ENCODE measurements at regions not wholly inside any gene's neighbourhood (a gene's known extent, or its start where the extent isn't known, plus 50 kb on each side); places are given as distances from the start of the nearest gene placed in this dataset.
A peak's percentile ranks its signal among the peaks of the same experiment; 100 is the strongest.

DNA sequence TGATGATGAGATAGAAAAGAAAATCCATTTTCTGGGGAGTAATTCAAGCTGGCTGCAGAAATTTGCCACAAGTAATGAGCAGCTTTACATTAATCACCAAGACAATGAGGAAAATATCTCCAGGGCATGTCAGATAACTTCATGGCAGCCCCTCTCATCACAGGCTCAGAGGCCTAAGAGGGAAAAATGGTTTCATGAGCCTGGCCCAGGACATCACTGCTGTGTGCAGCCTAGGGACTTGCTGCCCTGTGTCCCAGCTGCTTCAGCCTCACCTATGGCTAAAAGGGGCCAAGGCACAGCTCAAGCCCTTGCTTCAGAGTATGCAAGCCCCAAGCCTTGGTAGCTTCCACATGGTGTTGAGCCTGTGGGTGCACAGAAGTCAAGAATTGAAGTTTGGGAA is 161.7 kb downstream of the OPA1 start:
- Histone ChIP-seq H3K27me3 (ENCODE audit: control insufficient read depth in 1 of 2, insufficient read depth in 2 of 2, low read length in 1 of 2) (no peaks in the 10 kb centered on the region), H3K4me3 (ENCODE audit: low read length in 2 of 2) (no peak overlapping the region), H3K4me1 (ENCODE audit: control insufficient read depth in 1 of 2, insufficient read depth in 2 of 2, low read length in 2 of 2) (no peaks in the 10 kb centered on the region), H3K27ac (ENCODE audit: low read depth in 1 of 2, low read length in 2 of 2) (no peak overlapping the region), H3K36me3 (ENCODE audit: control insufficient read depth in 1 of 2, insufficient read depth in 2 of 2, low read length in 1 of 2) (no peaks in the 10 kb centered on the region), H3K9me3 (ENCODE audit: control insufficient read depth, low read length) (peaks cover 7% of the 10 kb centered on the region)
- DNase-seq (no peak), ATAC-seq (ENCODE audit: low FRiP score) (no peak)
- intact Hi-C loops (cut with DNase I): no loop called here

DNA sequence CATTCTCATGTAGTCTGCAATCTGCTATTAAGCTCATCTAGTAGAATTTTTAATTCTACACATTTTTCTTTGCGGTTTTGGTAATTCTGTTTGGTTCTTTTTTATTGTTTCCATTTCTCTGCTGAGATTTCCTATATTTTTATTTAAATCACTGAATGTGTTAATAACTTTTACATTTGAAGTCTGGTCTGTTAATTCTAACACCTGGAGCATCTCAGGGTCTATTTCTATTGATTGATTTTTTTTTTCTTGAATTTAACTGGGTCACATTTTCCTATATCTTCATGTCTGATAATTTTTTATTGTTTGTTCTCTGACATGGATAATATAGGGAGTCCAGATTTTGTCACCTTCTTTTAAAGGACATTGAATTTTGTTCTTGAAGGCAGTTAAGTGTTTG is 163.5 kb downstream of the OPA1 start:
- Histone ChIP-seq H3K27ac (ENCODE audit: low read depth in 1 of 2, low read length in 2 of 2) (no peak overlapping the region), H3K9me3 (ENCODE audit: control insufficient read depth, low read length) (peaks cover 7% of the 10 kb centered on the region), H3K4me3 (ENCODE audit: low read length in 2 of 2) (no peak overlapping the region), H3K4me1 (ENCODE audit: control insufficient read depth in 1 of 2, insufficient read depth in 2 of 2, low read length in 2 of 2) (no peaks in the 10 kb centered on the region), H3K27me3 (ENCODE audit: control insufficient read depth in 1 of 2, insufficient read depth in 2 of 2, low read length in 1 of 2) (no peaks in the 10 kb centered on the region), H3K36me3 (ENCODE audit: control insufficient read depth in 1 of 2, insufficient read depth in 2 of 2, low read length in 1 of 2) (no peaks in the 10 kb centered on the region)
- no peak for DNase-seq
- ATAC-seq (ENCODE audit: low FRiP score): no peak
- intact Hi-C loops (cut with DNase I): no loop called here
- WGBS, 2 donors: 95 to 98% methylated on average over 1 of the region's 1 CpG

DNA sequence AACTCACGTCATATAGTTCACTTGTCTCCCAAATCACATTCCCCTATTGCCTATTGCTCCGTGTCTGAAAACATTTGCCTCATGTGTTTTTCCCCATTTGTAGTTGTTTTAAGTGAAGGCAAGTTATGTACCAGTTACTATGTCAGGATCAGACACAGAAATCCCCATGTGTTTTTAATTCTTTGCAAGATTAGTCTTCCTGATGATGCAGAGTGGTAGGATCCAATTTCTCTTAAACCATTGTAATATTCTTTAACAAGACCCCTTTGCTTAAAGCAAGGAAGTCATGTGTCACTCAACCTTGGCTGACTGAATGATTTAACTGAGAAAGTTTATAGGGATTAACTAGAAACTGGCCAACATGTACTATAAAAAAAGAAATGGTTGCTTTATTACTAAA is 164.4 kb downstream of the OPA1 start:
- 86 to 87% methylated on average over 2 of the region's 2 CpGs for WGBS, 2 donors
- H3K9me3 ChIP-seq (ENCODE audit: control insufficient read depth, low read length): peaks cover 7% of the 10 kb centered on the region
- no peak for DNase-seq

DNA sequence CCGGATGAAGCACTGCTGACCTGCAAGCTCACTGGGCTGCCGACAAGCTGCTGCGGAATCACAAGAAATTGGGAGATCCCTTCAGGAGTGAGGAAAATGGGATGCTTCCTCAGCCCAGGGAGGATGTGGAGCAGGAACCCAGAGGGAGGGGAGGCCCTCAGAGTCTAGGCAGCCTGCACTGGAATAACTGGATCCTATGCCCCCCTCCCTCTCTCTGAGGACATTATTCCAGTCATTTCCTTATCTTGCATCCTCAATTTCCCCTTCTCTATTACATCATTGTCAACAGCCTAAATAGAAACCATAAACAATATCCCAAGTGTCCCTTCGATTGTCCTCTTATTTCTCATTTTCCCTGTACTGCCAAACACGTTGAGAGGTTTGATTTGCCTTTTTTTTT is 169.0 kb downstream of the OPA1 start:
- peaks cover 2% of the 10 kb centered on the region for H3K9me3 ChIP-seq (ENCODE audit: control insufficient read depth, low read length)
- H3K27ac ChIP-seq (ENCODE audit: low read depth in 1 of 2, low read length in 2 of 2): no peak overlapping the region
- H3K4me1 ChIP-seq (ENCODE audit: control insufficient read depth in 1 of 2, insufficient read depth in 2 of 2, low read length in 2 of 2): no peaks in the 10 kb centered on the region
- intact Hi-C loops (cut with DNase I): no loop called here
- no peak overlapping the region for H3K4me3 ChIP-seq (ENCODE audit: low read length in 2 of 2)
- WGBS, 2 donors: 95 to 96% methylated on average over 5 of the region's 5 CpGs
- H3K36me3 ChIP-seq (ENCODE audit: control insufficient read depth in 1 of 2, insufficient read depth in 2 of 2, low read length in 1 of 2): no peaks in the 10 kb centered on the region
- no peak for ATAC-seq (ENCODE audit: low FRiP score)
- H3K27me3 ChIP-seq (ENCODE audit: control insufficient read depth in 1 of 2, insufficient read depth in 2 of 2, low read length in 1 of 2): no peaks in the 10 kb centered on the region
- no peak for DNase-seq

More for the DNA sequence above, 164.4 kb downstream of the OPA1 start:
- Histone ChIP-seq H3K27ac (ENCODE audit: low read depth in 1 of 2, low read length in 2 of 2) (no peak overlapping the region), H3K4me1 (ENCODE audit: control insufficient read depth in 1 of 2, insufficient read depth in 2 of 2, low read length in 2 of 2) (no peaks in the 10 kb centered on the region), H3K27me3 (ENCODE audit: control insufficient read depth in 1 of 2, insufficient read depth in 2 of 2, low read length in 1 of 2) (no peaks in the 10 kb centered on the region), H3K36me3 (ENCODE audit: control insufficient read depth in 1 of 2, insufficient read depth in 2 of 2, low read length in 1 of 2) (no peaks in the 10 kb centered on the region), H3K4me3 (ENCODE audit: low read length in 2 of 2) (no peak overlapping the region)
- intact Hi-C loops (cut with DNase I): no loop called here
- no peak for ATAC-seq (ENCODE audit: low FRiP score)

DNA sequence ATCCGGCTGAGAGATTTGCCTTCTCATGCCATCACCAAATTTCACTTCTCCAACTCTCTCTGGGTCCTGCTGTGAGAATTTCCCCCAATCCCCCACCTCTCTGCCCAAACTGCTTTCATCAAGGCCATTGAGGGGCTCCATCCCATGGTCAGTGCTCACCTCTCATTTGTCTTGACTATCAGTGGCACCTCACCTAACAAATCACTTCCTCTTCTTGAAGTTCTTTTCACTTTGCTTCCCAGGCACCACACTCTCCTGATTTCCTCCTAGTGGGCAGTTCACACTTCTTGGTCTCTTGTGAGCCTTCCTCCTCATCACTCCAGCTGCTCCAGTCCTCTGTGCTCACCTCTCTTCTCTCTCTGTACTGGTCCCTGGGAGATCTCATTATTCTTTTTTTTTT is 169.6 kb downstream of the OPA1 start:
- Histone ChIP-seq H3K4me1 (ENCODE audit: control insufficient read depth in 1 of 2, insufficient read depth in 2 of 2, low read length in 2 of 2) (no peaks in the 10 kb centered on the region), H3K27me3 (ENCODE audit: control insufficient read depth in 1 of 2, insufficient read depth in 2 of 2, low read length in 1 of 2) (no peaks in the 10 kb centered on the region), H3K27ac (ENCODE audit: low read depth in 1 of 2, low read length in 2 of 2) (no peak overlapping the region), H3K36me3 (ENCODE audit: control insufficient read depth in 1 of 2, insufficient read depth in 2 of 2, low read length in 1 of 2) (no peaks in the 10 kb centered on the region), H3K9me3 (ENCODE audit: control insufficient read depth, low read length) (no peaks in the 10 kb centered on the region), H3K4me3 (ENCODE audit: low read length in 2 of 2) (no peak overlapping the region)
- intact Hi-C loops (cut with DNase I): no loop called here
- ATAC-seq (ENCODE audit: low FRiP score) (no peak), DNase-seq (no peak)
- 91 to 100% methylated on average over 1 of the region's 1 CpG for WGBS, 2 donors

DNA sequence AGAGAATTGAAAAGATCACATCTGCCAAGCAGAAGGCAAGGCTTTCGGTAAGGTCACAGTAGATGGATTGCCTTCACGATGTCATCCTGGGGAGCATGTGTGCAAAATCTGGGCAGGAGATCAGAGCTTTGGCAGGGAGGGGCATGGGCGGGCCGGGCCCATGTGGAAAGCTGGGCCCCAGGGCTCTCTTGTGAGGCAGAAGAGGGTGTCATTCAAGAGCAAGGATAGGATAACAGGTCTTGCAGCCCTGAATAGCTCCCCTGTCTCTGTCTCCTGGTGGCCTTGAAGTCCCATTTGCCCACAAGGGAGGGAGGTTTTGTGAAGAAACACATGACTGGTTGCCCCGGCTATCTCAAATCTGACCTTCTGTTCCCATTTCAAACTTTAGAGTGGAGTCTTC is 172.0 kb downstream of the OPA1 start:
- DNase-seq (no peak), ATAC-seq (ENCODE audit: low FRiP score) (no peak)
- Histone ChIP-seq H3K36me3 (ENCODE audit: control insufficient read depth in 1 of 2, insufficient read depth in 2 of 2, low read length in 1 of 2) (no peaks in the 10 kb centered on the region), H3K4me3 (ENCODE audit: low read length in 2 of 2) (no peak overlapping the region), H3K4me1 (ENCODE audit: control insufficient read depth in 1 of 2, insufficient read depth in 2 of 2, low read length in 2 of 2) (no peaks in the 10 kb centered on the region), H3K27me3 (ENCODE audit: control insufficient read depth in 1 of 2, insufficient read depth in 2 of 2, low read length in 1 of 2) (no peaks in the 10 kb centered on the region), H3K27ac (ENCODE audit: low read depth in 1 of 2, low read length in 2 of 2) (no peak overlapping the region), H3K9me3 (ENCODE audit: control insufficient read depth, low read length) (no peaks in the 10 kb centered on the region)
- intact Hi-C loops (cut with DNase I): no loop called here
- WGBS, 2 donors: 78 to 81% methylated on average over 5 of the region's 5 CpGs

- intact Hi-C loops (cut with DNase I): no loop called here
- H3K36me3 ChIP-seq (ENCODE audit: control insufficient read depth in 1 of 2, insufficient read depth in 2 of 2, low read length in 1 of 2): no peaks in the 10 kb centered on the region
- H3K4me3 ChIP-seq (ENCODE audit: low read length in 2 of 2): no peak overlapping the region
- no peak for ATAC-seq (ENCODE audit: low FRiP score)
- DNase-seq: no peak
- H3K27me3 ChIP-seq (ENCODE audit: control insufficient read depth in 1 of 2, insufficient read depth in 2 of 2, low read length in 1 of 2): no peaks in the 10 kb centered on the region
- 90 to 91% methylated on average over 1 of the region's 1 CpG for WGBS, 2 donors
- no peaks in the 10 kb centered on the region for H3K4me1 ChIP-seq (ENCODE audit: control insufficient read depth in 1 of 2, insufficient read depth in 2 of 2, low read length in 2 of 2)
- no peak overlapping the region for H3K27ac ChIP-seq (ENCODE audit: low read depth in 1 of 2, low read length in 2 of 2)
- no peaks in the 10 kb centered on the region for H3K9me3 ChIP-seq (ENCODE audit: control insufficient read depth, low read length)
Measured at GRCh38 chr3:193767353-193768069, 174.5 kb downstream of the OPA1 start.

DNA sequence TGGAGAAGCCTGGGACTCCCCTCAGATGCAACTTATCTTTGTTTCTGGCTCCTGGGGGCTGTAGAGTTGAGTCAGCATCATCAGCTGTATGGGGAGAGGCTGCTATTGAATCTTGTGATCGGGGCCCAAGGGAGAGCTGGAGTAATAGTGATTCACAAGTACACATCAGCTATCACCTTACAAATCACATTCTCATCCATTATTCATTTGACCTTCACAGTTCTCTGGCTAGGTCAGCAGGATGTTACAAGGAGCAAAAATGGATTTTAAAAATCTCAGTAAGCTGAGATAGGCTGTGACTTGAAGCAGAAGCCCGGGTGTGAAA is 175.0 kb downstream of the OPA1 start:
- 81 to 83% methylated on average over 2 of the region's 2 CpGs for WGBS, 2 donors

DNA sequence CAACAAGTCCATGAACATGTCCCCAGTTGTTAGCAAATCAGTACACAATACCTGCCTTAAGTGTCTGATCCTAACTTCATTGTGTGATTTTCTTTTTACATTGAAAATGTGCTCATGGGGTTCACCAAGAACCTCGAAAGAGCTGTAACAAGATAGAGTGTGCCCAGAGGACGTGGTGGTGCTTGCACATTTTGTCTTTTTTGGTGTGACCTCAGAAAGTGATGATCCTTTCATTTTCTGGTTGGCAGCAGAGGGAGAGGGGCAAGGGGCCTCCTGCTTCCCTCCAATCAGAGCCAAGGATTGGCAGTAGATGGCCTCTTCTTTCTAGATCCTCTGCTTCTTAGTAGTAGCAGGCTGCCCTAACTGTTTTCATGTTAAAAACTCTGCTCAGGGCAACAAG is 176.4 kb downstream of the OPA1 start:
- ATAC-seq (ENCODE audit: low FRiP score) (no peak), DNase-seq (no peak)
- H3K36me3 ChIP-seq (ENCODE audit: control insufficient read depth in 1 of 2, insufficient read depth in 2 of 2, low read length in 1 of 2): no peaks in the 10 kb centered on the region
- no peaks in the 10 kb centered on the region for H3K27me3 ChIP-seq (ENCODE audit: control insufficient read depth in 1 of 2, insufficient read depth in 2 of 2, low read length in 1 of 2)
- no peaks in the 10 kb centered on the region for H3K9me3 ChIP-seq (ENCODE audit: control insufficient read depth, low read length)
- H3K4me1 ChIP-seq (ENCODE audit: control insufficient read depth in 1 of 2, insufficient read depth in 2 of 2, low read length in 2 of 2): no peaks in the 10 kb centered on the region
- no peak overlapping the region for H3K27ac ChIP-seq (ENCODE audit: low read depth in 1 of 2, low read length in 2 of 2)
- intact Hi-C loops (cut with DNase I): no loop called here
- H3K4me3 ChIP-seq (ENCODE audit: low read length in 2 of 2): no peak overlapping the region
- WGBS, 2 donors: 86 to 90% methylated on average over 2 of the region's 2 CpGs

More for the DNA sequence above, 175.0 kb downstream of the OPA1 start:
- H3K4me1 ChIP-seq (ENCODE audit: control insufficient read depth in 1 of 2, insufficient read depth in 2 of 2, low read length in 2 of 2): no peaks in the 10 kb centered on the region
- H3K27me3 ChIP-seq (ENCODE audit: control insufficient read depth in 1 of 2, insufficient read depth in 2 of 2, low read length in 1 of 2): no peaks in the 10 kb centered on the region
- peak; percentile 33 for ATAC-seq (ENCODE audit: low FRiP score)
- intact Hi-C loops (cut with DNase I): no loop called here
- DNase-seq: no peak
- H3K36me3 ChIP-seq (ENCODE audit: control insufficient read depth in 1 of 2, insufficient read depth in 2 of 2, low read length in 1 of 2): no peaks in the 10 kb centered on the region
- H3K27ac ChIP-seq (ENCODE audit: low read depth in 1 of 2, low read length in 2 of 2): no peak overlapping the region
- no peaks in the 10 kb centered on the region for H3K9me3 ChIP-seq (ENCODE audit: control insufficient read depth, low read length)
- no peak overlapping the region for H3K4me3 ChIP-seq (ENCODE audit: low read length in 2 of 2)

Measured in aorta (tissue), 5 donors.